Panc1 (cell line): ENCODE measurements at regions not wholly inside any gene's neighbourhood (a gene's known extent, or its start where the extent isn't known, plus 50 kb on each side); places are given as distances from the start of the nearest gene placed in this dataset.
"Not testable (repeated sequence)": the region's sequence is repeated elsewhere in the genome, so short reads cannot be mapped to it uniquely, and the experiment has no call there.

Source experiments
- ATAC-seq: fragments of 200-7000 bp; cut with Tn5 transposase; 2 replicates; pipeline ENCODE4 v1.9.1; 2020; ENCODE audit warnings: mild to moderate bottlenecking, moderate library complexity
- BruUV-seq: library from RNA; stranded (reverse); fragments of 400-500 nt; replicated peaks from 2 replicates; lab custom pipeline; 2021; lab: Mats Ljungman, UMichigan
- CTCF ChIA-PET: fragments of 300-600 bp; sonication (Branson Sonifier 250); formaldehyde crosslinking; loops from one replicate; lab custom pipeline; 2022; ENCODE audit warnings: antibody characterized with exemption; lab: Charles Lee
- POLR2A ChIA-PET: fragments of 300-600 bp; sonication (Branson Sonifier 250); formaldehyde crosslinking; loops from one replicate; lab custom pipeline; 2022; ENCODE audit warnings: antibody characterized with exemption; lab: Charles Lee
- DNase-seq: peaks from one replicate; pipeline ENCODE4 v3.0.0-alpha.2; 2010; ENCODE audit warnings: low read depth, low spot score
- H3K27ac ChIP-seq: 2 replicates; pipeline ENCODE4 v1.5.1; 2011; ENCODE audit warnings: mild to moderate bottlenecking, low read length, inconsistent platforms
- H3K27me3 ChIP-seq: fragments of 200-500 bp; sonication (Bioruptor generic); 2 replicates; pipeline ENCODE4 v1.6.0; 2014; ENCODE audit warnings: low read length, inconsistent platforms; ENCODE audit not compliant: control insufficient read depth, insufficient read depth
- H3K36me3 ChIP-seq: fragments of 200-500 bp; sonication (Bioruptor generic); 2 replicates; pipeline ENCODE4 v1.5.1; 2014; ENCODE audit warnings: inconsistent platforms, mild to moderate bottlenecking, low read length, moderate library complexity; ENCODE audit not compliant: control insufficient read depth, insufficient read depth
- H3K4me1 ChIP-seq: 2 replicates; pipeline ENCODE4 v1.5.1; 2011; ENCODE audit warnings: inconsistent platforms, mild to moderate bottlenecking, low read length, moderate library complexity; ENCODE audit not compliant: control insufficient read depth, insufficient read depth
- H3K4me3 ChIP-seq, 2 experiments: 2 replicates each; pipeline ENCODE4 v1.5.1; 2011 to 2012; ENCODE audit warnings: low read depth in 2 of 2, low read length in 2 of 2, mild to moderate bottlenecking in 2 of 2, inconsistent platforms in 1 of 2, moderate library complexity in 1 of 2
- H3K9me3 ChIP-seq: fragments of 200-500 bp; sonication (Bioruptor generic); 2 replicates; pipeline ENCODE4 v1.5.1; 2014; ENCODE audit warnings: low read depth, mild to moderate bottlenecking, inconsistent platforms, low read length, moderate library complexity; ENCODE audit not compliant: control insufficient read depth, insufficient read depth
- POLR2AphosphoS5 ChIP-seq: IDR thresholded peaks from 2 replicates; pipeline ENCODE4 v1.6.1; 2012; ENCODE audit warnings: mild to moderate bottlenecking, low read depth, low read length, moderate library complexity
- SIN3A ChIP-seq: IDR thresholded peaks from 2 replicates; pipeline ENCODE4 v1.6.1; 2012; ENCODE audit warnings: low read depth, mild to moderate bottlenecking, low read length, moderate library complexity, borderline replicate concordance; ENCODE audit not compliant: insufficient read depth
- TCF7L2 ChIP-seq: IDR thresholded peaks from 2 replicates; pipeline ENCODE4 v1.6.1; 2011; ENCODE audit warnings: mild to moderate bottlenecking, low read depth, low read length, inconsistent platforms
- in situ Hi-C: cut with HindIII; loops from 2 replicates; pipeline ENCODE4 v1.10.0; 2016; ENCODE audit warnings: low sequenced_read_pairs, low pct_unique_long_range_greater_than_20kb
- intact Hi-C: fragments of 100-400 bp; cut with micrococcal nuclease; formaldehyde crosslinking; loops from one replicate; pipeline ENCODE4 v1.10.0; 2022; ENCODE audit not compliant: unreplicated experiment
- TF ChIP-seq, protein P1 (sequence below), 2 experiments: IDR thresholded peaks; 2 replicates each; pipeline ENCODE4 v1.6.1; 2011 to 2012; ENCODE audit warnings: low read depth in 2 of 2, control low read depth in 1 of 2, low read length in 1 of 2, mild to moderate bottlenecking in 1 of 2, moderate library complexity in 1 of 2; ENCODE audit not compliant: insufficient read depth in 1 of 2
- TF ChIP-seq, protein P2 (sequence below): fragments of 450-650 bp; IDR thresholded peaks from 2 replicates; pipeline ENCODE4 v1.5.1; 2017; ENCODE audit warnings: mild to moderate bottlenecking

DNA sequence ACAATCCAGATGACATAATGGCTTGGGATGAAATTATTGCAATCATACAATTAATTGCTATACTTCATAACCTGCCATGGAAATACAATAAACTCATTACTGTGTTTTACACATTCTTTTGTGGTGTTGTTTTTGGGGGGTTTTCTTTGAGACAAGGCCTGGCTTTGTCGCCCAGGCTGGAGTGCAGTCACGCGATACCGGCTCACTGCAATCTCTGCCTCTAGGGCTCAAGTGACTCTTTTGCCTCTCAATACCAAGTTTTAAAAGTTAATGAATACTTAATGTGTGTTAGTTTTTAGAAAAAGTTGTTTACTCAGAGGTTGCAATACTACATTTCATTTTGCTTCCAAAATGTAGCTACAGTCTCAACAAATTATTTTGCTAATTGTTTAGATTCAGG is 598.4 kb downstream of the CHSY3 start:
- DNase-seq (no peak), ATAC-seq (no peak)
- TF ChIP-seq, protein P1, sequence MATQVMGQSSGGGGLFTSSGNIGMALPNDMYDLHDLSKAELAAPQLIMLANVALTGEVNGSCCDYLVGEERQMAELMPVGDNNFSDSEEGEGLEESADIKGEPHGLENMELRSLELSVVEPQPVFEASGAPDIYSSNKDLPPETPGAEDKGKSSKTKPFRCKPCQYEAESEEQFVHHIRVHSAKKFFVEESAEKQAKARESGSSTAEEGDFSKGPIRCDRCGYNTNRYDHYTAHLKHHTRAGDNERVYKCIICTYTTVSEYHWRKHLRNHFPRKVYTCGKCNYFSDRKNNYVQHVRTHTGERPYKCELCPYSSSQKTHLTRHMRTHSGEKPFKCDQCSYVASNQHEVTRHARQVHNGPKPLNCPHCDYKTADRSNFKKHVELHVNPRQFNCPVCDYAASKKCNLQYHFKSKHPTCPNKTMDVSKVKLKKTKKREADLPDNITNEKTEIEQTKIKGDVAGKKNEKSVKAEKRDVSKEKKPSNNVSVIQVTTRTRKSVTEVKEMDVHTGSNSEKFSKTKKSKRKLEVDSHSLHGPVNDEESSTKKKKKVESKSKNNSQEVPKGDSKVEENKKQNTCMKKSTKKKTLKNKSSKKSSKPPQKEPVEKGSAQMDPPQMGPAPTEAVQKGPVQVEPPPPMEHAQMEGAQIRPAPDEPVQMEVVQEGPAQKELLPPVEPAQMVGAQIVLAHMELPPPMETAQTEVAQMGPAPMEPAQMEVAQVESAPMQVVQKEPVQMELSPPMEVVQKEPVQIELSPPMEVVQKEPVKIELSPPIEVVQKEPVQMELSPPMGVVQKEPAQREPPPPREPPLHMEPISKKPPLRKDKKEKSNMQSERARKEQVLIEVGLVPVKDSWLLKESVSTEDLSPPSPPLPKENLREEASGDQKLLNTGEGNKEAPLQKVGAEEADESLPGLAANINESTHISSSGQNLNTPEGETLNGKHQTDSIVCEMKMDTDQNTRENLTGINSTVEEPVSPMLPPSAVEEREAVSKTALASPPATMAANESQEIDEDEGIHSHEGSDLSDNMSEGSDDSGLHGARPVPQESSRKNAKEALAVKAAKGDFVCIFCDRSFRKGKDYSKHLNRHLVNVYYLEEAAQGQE (IDR thresholded peaks at IDR 0.05; ENCODE audit: insufficient read depth in 1 of 2, low read depth in 2 of 2, low read length in 1 of 2) = no peak
- TF ChIP-seq TCF7L2 = no peak
- H3K27ac ChIP-seq = no peak overlapping the region
- no peaks in the 10 kb centered on the region for H3K9me3 ChIP-seq
- no peaks in the 10 kb centered on the region for H3K4me1 ChIP-seq
- H3K27me3 ChIP-seq = no peaks in the 10 kb centered on the region
- H3K4me3 ChIP-seq = no peak overlapping the region
- ChIA-PET CTCF (no interaction called here), POLR2A (no interaction called here)
- intact Hi-C loops (no loop called here), in situ Hi-C loops (no loop called here)
- H3K36me3 ChIP-seq = no peaks in the 10 kb centered on the region
- no TSS peak for BruUV-seq

DNA sequence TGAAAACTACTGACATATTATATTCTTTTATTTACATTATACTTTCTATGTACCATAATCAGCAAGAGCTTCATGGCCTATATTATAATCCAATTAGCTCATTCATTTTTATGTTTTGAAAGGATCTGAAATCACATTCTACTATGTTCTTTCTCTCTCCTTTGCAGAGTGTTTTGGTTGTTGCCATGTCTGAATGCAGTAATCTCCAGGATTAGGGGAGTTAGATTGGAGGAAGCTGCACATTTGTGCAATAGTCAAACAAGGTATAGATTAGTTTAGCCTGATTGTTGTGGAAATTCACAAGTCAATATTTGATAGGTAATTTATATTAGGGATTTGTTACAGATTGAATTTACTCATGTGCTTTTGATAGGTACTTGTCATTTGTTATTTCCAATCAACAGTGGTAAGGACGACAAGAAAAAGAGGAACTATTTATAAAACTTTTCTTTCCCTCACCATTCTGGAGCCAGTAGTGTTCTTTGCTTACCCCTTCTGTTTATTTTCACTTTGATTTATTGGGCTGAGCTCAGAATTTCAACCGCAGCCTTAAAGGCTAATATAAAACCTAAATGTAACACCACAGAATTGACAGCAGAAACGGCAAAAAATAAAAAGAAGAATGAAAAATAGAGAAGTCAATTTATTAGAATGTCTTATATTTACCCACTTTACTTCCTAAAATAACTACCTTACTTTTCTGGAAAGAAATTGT is 597.0 kb downstream of the CHSY3 start:
- CTCF ChIA-PET = no interaction called here
- DNase-seq (no peak), ATAC-seq (no peak)
- Histone ChIP-seq H3K4me3 (no peak overlapping the region), H3K4me1 (no peaks in the 10 kb centered on the region), H3K27ac (no peak overlapping the region), H3K36me3 (no peaks in the 10 kb centered on the region), H3K9me3 (no peaks in the 10 kb centered on the region), H3K27me3 (no peaks in the 10 kb centered on the region)
- TF ChIP-seq POLR2AphosphoS5 = no peak
- TF ChIP-seq, protein P2, sequence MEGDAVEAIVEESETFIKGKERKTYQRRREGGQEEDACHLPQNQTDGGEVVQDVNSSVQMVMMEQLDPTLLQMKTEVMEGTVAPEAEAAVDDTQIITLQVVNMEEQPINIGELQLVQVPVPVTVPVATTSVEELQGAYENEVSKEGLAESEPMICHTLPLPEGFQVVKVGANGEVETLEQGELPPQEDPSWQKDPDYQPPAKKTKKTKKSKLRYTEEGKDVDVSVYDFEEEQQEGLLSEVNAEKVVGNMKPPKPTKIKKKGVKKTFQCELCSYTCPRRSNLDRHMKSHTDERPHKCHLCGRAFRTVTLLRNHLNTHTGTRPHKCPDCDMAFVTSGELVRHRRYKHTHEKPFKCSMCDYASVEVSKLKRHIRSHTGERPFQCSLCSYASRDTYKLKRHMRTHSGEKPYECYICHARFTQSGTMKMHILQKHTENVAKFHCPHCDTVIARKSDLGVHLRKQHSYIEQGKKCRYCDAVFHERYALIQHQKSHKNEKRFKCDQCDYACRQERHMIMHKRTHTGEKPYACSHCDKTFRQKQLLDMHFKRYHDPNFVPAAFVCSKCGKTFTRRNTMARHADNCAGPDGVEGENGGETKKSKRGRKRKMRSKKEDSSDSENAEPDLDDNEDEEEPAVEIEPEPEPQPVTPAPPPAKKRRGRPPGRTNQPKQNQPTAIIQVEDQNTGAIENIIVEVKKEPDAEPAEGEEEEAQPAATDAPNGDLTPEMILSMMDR = no peak
- TF ChIP-seq SIN3A = no peak
- TF ChIP-seq, protein P1 (IDR thresholded peaks at IDR 0.05; ENCODE audit: insufficient read depth in 1 of 2, low read depth in 2 of 2, low read length in 1 of 2) = no peak
- TF ChIP-seq TCF7L2 = no peak
- in situ Hi-C loops (no loop called here), intact Hi-C loops (no loop called here)
- no TSS peak for BruUV-seq
- POLR2A ChIA-PET = no interaction called here

DNA sequence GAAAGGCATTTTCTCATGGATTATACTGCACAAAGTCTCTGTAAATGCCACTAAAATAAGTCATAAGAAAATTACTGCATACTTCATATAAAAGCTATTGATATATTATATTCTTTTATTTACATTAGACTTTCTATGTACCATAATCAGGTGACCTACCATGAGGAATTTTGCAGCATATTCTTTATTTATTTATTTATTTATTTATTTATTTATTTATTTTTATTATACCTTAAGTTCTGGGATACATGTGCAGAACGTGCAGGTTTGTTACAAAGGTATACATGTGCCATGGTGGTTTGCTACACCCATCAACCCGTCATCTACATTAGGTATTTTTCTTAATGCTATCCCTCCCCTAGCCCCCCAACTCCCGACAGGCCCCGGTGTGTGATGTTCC is 596.2 kb downstream of the CHSY3 start:
- DNase-seq, H3K27me3 ChIP-seq, H3K9me3 ChIP-seq, H3K27ac ChIP-seq, ATAC-seq, H3K36me3 ChIP-seq, H3K4me3 ChIP-seq, CTCF ChIA-PET, POLR2A ChIA-PET, intact Hi-C loops, H3K4me1 ChIP-seq, in situ Hi-C loops, BruUV-seq: not testable (repeated sequence)
